GM19463 (cell line): ENCODE measurements at regions not wholly inside any gene's neighbourhood (a gene's known extent, or its start where the extent isn't known, plus 50 kb on each side); places are given as distances from the start of the nearest gene placed in this dataset.
"Not testable (repeated sequence)": the region's sequence is repeated elsewhere in the genome, so short reads cannot be mapped to it uniquely, and the experiment has no call there.

Source experiments
- ATAC-seq: cut with Tn5 transposase; IDR thresholded peaks from one replicate; pipeline ENCODE4 v1.9.1; 2021; ENCODE audit warnings: mild to moderate bottlenecking, moderate library complexity; ENCODE audit not compliant: unreplicated experiment

DNA sequence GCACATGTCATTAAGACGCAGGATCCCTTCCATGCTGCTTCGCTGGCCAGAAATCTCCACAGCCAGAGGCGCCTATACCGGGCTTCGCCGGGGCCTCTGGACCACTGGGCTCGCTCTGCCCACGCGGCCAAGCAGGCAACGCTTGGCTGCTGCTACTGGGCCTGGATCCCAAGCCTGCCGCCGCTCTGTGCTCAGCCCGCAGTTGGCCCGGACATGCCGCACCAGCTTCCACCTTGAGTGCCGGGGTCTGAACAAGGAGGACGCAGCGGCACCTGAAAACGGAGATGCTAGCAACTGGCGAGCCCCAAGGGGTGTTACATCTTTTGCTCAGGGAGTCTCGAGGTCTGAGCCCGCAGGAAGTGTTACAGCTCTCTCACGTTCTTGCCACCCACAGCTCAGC, 409.9 kb upstream of the SGCG start:
- no peak for ATAC-seq

DNA sequence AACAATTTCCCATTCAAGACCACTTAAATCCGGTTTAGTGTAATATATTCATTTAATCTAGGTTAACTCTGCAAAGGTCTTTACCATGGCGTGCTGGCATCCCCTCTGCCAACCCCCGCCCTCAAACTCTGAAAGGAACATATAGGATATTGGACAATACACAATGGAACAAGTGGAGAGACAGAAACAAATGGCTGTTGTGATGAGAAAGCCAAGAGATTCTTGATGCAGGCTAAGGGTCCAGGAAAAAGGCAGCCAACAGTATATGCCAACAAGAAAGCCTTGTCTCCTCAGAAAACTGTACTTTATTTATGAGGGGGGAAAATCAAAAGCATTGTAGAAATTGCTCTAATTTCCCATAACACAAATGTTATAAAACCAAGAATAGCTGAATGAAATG, 407.3 kb upstream of the SGCG start:
- no peak for ATAC-seq

- ATAC-seq = no peak
Measured at GRCh38 chr13:22776394-22777186, 404.2 kb upstream of the SGCG start.

DNA sequence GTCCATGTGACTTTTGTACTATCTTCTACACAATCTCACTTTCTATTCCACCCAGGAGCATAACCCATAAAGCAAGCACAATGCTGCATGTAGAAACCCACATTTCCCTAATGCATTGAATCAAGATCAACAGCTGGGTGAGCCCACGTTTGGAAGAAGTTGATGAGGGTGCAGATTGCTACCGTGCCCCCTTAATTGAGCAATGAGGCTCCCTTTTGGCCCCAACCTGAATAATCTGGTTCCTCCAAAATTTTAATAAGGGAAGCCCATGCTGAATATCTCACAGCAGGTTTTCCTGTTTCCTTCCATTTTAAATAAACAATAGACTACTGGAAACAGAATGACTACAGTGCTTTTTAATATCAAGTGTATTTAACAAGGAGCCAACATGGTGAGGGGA, 403.6 kb upstream of the SGCG start:
- ATAC-seq = no peak

GRCh38 chr13:22789027-22789593, 391.7 kb upstream of the SGCG start:
- no peak for ATAC-seq

DNA sequence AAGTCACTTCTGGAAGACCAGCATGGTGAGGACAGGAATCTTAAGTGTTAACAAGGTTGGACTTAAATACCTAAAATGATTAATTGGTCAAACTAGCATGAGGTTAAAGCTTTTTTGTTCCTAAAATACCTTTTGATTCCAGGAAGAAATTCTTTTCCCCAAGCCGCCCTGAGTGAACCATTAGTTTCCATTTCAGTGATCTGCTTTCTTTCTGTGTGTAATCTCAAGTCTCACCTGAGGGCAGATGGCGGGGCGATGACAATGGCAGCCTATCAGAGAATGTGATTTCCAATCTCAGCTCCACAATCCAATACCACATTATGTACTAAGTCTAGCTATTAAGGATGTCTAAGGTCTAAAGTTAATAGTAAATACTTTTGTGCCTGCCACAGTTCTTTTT, 390.9 kb upstream of the SGCG start:
- ATAC-seq = no peak

- no peak for ATAC-seq
Measured at GRCh38 chr13:22793598-22794134, 387.1 kb upstream of the SGCG start.

GRCh38 chr13:22800526-22801401, 380.0 kb upstream of the SGCG start:
- no peak for ATAC-seq

- no peak for ATAC-seq
Measured at GRCh38 chr13:22801402-22802003, 379.3 kb upstream of the SGCG start.

DNA sequence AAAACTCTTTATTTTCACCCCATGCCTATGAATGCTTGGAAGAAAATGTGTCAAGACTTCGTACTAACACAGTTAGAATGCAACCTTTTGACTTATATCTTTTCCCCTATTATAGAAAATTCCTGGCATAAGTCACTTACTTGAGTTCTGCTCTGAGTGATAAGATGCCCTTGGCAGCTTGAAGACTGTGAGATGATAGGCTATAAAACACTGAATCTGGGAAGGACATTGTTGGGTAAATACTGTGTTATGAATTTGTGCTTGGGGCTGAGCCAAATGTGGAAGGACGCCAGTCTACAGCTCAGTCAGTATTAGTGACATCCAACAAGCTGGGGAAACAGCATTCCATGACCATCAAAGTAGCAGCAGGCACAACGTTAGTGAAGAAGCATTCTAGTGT, 368.0 kb upstream of the SGCG start:
- no peak for ATAC-seq

DNA sequence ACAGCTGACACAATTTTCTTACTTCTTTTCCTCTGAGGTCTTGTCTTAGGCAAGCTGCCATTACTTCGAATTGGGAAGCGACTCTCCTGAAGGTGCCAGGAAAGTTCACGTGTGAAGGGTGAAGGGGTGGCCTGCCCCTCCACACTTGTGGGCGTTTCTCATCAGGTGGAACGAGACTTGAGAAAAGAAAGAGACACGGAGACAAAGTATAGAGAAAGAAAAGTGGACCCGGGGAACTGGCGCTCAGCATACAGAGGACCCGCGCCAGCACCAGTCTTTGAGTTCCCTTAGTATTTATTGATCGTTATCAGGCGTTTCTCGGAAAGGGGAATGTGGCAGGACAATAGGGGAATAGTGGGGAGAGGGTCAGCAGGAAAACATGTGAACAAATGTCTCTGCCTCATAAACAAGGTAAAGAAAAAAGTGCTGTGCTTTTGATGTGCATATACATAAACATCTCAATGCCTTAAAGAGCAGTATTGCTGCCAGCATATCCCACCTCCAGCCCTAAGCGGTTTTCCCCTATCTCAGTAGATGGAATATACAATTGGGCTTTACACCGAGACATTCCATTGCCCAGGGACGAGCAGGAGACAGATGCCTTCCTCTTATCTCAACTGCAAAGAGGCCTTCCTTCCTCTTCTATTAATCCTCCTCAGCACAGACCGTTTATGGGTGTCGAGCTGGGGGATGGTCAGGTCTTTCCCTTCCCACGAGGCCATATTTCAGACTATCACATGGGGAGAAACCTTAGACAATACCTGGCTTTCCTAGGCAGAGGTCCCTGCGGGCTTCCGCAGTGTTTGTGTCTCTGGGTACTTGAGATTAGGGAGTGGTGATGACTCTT, 367.0 kb upstream of the SGCG start:
- not testable (repeated sequence) for ATAC-seq

- ATAC-seq = not testable (repeated sequence)
Measured at GRCh38 chr13:22814433-22814832, 366.3 kb upstream of the SGCG start.

- no peak for ATAC-seq
Measured at GRCh38 chr13:22821589-22821988, 359.2 kb upstream of the SGCG start.

DNA sequence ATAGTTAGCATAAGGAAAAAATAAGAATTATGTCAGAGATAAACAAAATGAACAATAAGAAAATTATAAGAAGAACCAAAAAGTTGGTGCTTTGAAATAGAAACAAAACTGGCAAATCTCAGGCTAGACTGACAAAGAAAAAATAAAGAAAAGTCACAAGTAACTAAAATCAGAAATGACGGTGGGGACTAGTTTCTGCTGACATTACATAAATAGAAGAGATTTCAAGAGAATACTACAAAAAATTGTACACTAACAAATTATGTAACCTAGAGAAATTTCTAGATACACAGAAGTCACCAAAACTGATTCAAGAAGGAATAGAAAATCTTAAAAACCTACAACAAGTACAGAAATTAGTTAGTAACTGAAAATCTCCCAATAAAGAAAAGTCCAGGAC, 355.6 kb upstream of the SGCG start:
- no peak for ATAC-seq

GRCh38 chr13:22828081-22828480, 352.7 kb upstream of the SGCG start:
- ATAC-seq = no peak

DNA sequence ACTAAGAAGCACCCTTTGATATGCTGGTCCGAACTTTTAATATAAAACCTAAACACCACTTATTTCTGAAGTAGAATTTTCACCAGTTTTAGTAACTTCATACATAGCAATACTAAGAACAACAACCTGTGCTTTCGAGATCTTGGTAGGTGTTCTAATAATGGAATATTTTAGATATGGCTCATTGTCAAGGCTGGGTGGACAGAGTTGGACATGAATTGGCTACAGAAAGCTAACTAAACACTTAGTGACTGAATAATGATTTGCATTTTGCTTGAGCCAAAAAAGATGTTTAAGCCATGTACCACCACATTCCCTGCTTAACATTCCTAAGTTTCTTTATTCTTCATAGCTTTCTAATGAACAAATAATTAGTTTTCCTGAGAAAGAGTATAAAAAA, 344.3 kb upstream of the SGCG start:
- ATAC-seq = no peak

DNA sequence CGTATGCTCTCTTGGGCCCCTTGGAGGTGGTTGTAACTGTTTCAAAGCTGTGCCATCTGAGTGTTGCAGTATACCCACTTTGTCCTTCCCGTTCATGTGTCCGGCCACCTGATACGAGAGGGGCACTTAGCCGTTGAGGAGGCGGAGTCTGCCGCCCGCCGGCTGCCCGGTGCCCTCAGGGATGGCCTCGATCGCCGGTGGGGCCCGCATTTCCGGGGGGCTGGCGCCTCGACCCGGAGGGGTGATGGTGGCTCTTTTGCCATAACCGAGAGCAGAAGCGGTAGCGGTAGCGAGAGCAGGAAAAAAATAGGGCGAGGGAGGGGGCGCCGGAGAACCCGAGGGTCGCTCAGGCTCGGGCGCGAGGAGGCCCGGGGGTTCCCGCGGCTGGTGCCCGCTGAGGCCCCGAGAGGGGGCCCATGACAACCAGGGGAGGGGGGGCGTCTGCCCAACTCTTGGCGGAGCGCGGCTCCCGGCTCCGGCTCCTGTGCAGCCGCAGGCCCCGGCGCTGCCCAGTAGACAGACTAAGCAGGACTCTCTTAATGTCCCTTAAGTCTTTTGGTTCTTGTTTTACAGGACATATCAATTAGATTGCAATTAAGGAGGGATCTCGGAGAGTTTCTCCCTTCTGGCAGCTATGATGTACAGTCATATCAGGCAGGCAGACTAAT, 342.7 kb upstream of the SGCG start:
- no peak for ATAC-seq

DNA sequence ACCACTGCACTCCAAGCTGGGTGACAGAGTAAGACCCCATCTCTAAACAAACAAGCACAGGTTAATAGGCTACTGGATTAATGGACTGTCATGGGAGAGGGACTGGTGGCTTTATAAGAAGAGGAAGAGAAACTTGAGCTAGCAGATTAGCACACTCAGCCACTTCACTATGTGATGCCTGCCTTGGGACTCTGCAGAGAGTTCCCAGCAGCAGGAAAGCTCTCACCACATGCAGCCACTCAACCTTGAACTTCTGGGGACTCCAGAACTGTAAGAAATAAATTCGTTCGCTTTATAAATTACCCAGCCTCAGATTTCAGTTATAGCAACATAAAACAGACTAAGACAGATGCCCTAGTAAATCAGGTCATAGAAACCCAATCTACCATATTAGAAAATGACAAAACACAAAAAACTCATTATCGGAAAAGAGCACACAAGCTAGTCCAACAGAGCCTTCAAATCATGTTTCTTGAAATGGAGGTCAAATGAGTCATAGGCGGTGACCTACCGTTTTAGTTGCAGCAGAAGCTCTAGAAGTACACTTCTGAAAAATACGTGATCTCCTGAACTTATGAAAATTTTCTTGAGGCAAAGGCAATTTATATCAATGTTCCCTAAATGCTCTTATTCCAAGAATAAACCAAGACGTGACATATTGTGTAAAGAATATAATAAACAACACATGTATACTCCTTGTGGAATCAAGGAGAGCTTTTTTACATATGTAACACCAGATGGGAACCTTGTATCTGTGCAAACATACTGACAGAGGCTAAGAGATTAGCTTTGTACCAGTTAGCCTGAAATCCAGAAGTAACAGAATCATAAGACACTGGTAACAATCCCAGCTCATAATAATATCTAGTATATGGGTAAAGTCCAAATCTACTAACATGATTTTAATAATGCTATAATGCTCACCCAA, 340.9 kb upstream of the SGCG start:
- ATAC-seq = peak; percentile 58

- ATAC-seq = no peak
Measured at GRCh38 chr13:22846551-22846950, 334.2 kb upstream of the SGCG start.
